Glutamatergic neuron (in vitro differentiated cells): ENCODE measurements at regions not wholly inside any gene's neighbourhood (a gene's known extent, or its start where the extent isn't known, plus 50 kb on each side); places are given as distances from the start of the nearest gene placed in this dataset.
A peak's percentile ranks its signal among the peaks of the same experiment; 100 is the strongest.

ENCODE experiments used
- DNase-seq: peaks from one replicate; pipeline ENCODE4 v3.0.0; 2022
- H3K27ac Mint-ChIP-seq: one replicate; pipeline ENCODE4 v1.8.0; 2020; ENCODE audit warnings: mild to moderate bottlenecking, mixed read lengths, inconsistent platforms; ENCODE audit not compliant: unreplicated experiment
- H3K27me3 Mint-ChIP-seq: one replicate; pipeline ENCODE4 v1.8.0; 2020; ENCODE audit warnings: mild to moderate bottlenecking, moderate library complexity, mixed read lengths, inconsistent platforms; ENCODE audit not compliant: unreplicated experiment
- H3K36me3 Mint-ChIP-seq: one replicate; pipeline ENCODE4 v1.8.0; 2020; ENCODE audit warnings: mild to moderate bottlenecking, mixed read lengths, inconsistent platforms; ENCODE audit not compliant: unreplicated experiment
- H3K4me1 Mint-ChIP-seq: one replicate; pipeline ENCODE4 v1.8.0; 2020; ENCODE audit warnings: mild to moderate bottlenecking, low read depth, mixed read lengths, inconsistent platforms; ENCODE audit not compliant: unreplicated experiment
- H3K4me3 Mint-ChIP-seq: one replicate; pipeline ENCODE4 v1.8.0; 2020; ENCODE audit warnings: mild to moderate bottlenecking, mixed read lengths, inconsistent platforms; ENCODE audit not compliant: unreplicated experiment
- H3K9me3 Mint-ChIP-seq: one replicate; pipeline ENCODE4 v1.8.0; 2020; ENCODE audit warnings: mild to moderate bottlenecking, moderate library complexity, mixed read lengths, inconsistent platforms; ENCODE audit not compliant: unreplicated experiment
- TF ChIP-seq, protein P1 (sequence below): fragments of 200-600 bp; sonication (generic); IDR thresholded peaks from one replicate; pipeline ENCODE4 v1.5.0; 2021; ENCODE audit not compliant: partially characterized antibody, unreplicated experiment

DNA sequence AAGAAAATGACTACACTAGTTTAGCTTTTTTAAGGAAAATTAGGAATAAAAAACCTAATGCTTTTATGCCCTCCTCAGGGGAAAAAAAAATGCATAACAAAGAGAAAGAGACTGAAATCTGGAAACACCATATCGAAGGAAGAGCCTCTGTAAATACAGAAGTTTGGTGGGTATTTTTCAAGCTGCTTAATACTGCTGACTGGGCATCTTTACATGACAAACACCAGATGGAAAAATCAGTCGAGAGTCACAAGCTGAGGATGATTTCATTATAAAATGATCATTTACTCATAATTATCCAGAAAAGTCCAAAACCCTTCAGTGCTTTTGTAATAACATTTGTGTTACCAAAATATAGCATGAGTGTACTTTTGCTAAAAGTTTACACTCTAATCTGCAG is 1600.7 kb upstream of the ACVR2A start:
- Mint-ChIP-seq H3K4me1 (peaks cover 14% of the 10 kb centered on the region), H3K4me3 (no peak overlapping the region), H3K9me3 (no peaks in the 10 kb centered on the region), H3K27ac (no peak overlapping the region), H3K36me3 (no peaks in the 10 kb centered on the region), H3K27me3 (peaks cover 2% of the 10 kb centered on the region)
- no peak for DNase-seq
- TF ChIP-seq, protein P1, sequence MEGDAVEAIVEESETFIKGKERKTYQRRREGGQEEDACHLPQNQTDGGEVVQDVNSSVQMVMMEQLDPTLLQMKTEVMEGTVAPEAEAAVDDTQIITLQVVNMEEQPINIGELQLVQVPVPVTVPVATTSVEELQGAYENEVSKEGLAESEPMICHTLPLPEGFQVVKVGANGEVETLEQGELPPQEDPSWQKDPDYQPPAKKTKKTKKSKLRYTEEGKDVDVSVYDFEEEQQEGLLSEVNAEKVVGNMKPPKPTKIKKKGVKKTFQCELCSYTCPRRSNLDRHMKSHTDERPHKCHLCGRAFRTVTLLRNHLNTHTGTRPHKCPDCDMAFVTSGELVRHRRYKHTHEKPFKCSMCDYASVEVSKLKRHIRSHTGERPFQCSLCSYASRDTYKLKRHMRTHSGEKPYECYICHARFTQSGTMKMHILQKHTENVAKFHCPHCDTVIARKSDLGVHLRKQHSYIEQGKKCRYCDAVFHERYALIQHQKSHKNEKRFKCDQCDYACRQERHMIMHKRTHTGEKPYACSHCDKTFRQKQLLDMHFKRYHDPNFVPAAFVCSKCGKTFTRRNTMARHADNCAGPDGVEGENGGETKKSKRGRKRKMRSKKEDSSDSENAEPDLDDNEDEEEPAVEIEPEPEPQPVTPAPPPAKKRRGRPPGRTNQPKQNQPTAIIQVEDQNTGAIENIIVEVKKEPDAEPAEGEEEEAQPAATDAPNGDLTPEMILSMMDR = no peak

DNA sequence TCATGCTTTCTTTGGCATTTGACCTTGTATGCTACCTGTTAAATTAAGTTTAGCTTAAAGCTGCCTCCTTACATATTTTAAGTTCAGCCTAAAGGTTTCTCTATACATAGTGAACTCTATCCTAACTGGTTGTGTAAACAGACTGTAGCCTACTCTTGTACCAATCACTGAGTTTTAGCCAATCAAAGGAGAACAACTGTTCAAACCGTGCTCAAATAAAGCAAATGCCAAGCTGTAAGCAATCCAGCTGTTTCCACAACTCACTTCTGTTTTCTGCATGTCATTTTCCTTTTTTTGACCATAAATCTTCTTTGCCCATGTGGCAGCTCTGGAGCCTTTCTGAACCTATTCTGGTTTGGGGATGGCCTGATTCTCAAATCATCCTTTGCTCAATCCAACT is 1603.8 kb upstream of the ACVR2A start:
- TF ChIP-seq, protein P1 = no peak
- no peak for DNase-seq
- Mint-ChIP-seq H3K4me1 (peaks cover 18% of the 10 kb centered on the region), H3K4me3 (no peak overlapping the region), H3K36me3 (no peaks in the 10 kb centered on the region), H3K27me3 (peaks cover 2% of the 10 kb centered on the region), H3K27ac (no peak overlapping the region), H3K9me3 (no peaks in the 10 kb centered on the region)

DNA sequence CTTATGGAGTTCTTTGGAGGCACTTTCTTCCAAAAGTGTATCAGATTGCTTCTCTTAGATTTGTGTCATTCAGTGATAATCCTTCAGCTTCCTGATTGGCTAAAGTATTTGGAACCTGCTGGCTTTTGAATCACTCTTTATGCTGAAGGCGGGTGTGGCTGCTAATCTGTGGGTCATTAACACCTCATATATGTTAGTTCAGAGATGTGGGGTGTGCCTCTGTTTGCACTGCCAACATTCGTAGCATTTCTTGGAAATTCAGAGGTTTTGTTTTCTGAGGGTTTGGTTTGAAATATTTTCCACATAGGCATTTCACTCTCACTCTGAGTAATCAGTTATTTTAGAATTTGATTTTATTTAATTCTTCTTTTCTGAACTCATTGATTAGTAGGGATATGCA is 1604.4 kb upstream of the ACVR2A start:
- Mint-ChIP-seq H3K27ac (no peak overlapping the region), H3K27me3 (peaks cover 2% of the 10 kb centered on the region), H3K4me3 (no peak overlapping the region), H3K9me3 (no peaks in the 10 kb centered on the region), H3K4me1 (peaks cover 18% of the 10 kb centered on the region), H3K36me3 (no peaks in the 10 kb centered on the region)
- no peak for DNase-seq
- TF ChIP-seq, protein P1 = no peak

GRCh38 chr2:146239392-146240135 is 1605.3 kb upstream of the ACVR2A start:
- Mint-ChIP-seq H3K27ac (peak overlapping the region; percentile 69), H3K9me3 (no peaks in the 10 kb centered on the region), H3K4me1 (peaks cover 18% of the 10 kb centered on the region), H3K27me3 (peaks cover 2% of the 10 kb centered on the region), H3K4me3 (peak overlapping the region; percentile 5), H3K36me3 (no peaks in the 10 kb centered on the region)
- no peak for DNase-seq
- TF ChIP-seq, protein P1 = no peak

DNA sequence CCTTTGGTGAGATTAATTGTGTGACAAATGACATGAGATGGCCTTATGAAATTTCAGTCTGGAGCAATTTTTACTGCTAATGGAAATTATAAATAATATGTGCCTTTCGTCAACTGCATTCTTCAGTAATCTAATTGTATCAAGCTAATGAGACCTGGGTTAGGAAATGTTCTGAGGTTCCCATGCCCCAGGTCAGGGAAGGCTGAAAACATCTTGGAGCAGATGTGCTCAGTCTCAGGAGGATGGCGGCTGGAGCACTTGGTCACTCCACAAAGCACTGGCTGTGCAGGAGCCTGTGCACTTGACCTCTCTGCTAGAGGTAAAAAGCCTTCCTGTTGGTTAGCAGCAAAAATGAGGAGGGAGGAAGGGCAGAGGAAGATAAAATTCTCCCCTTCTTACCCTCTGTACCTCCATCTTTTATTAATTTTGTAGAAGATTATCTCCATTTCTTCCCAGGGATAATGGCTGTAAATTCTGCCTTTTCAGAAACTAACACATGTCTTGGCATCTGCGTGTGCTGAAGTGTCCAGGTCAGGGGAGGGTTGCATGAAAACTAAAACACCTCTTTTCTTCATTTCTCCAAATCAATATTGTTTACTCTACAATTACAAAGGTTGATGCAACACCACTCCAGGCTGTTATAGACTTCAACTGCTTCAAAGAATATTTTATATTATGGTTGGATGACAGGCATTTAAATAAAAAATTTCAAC is 1606.4 kb upstream of the ACVR2A start:
- peaks cover 2% of the 10 kb centered on the region for H3K27me3 Mint-ChIP-seq
- H3K9me3 Mint-ChIP-seq = no peaks in the 10 kb centered on the region
- no peaks in the 10 kb centered on the region for H3K36me3 Mint-ChIP-seq
- no peak overlapping the region for H3K27ac Mint-ChIP-seq
- no peak overlapping the region for H3K4me3 Mint-ChIP-seq
- H3K4me1 Mint-ChIP-seq = peaks cover 13% of the 10 kb centered on the region
- TF ChIP-seq, protein P1 = no peak
- DNase-seq = peak; percentile 32
